RWPE1 (cell line): ENCODE measurements at regions not wholly inside any gene's neighbourhood (a gene's known extent, or its start where the extent isn't known, plus 50 kb on each side); places are given as distances from the start of the nearest gene placed in this dataset.

Source experiments
- CTCF ChIA-PET: fragments of 350-600 bp; sonication (Branson Sonifier 250); formaldehyde crosslinking; extraction: SDS; loops from one replicate; lab custom pipeline; 2021; lab: Yijun Ruan, JAX
- POLR2A ChIA-PET: fragments of 400-600 bp; formaldehyde crosslinking; extraction: SDS; loops from one replicate; lab custom pipeline; 2020; ENCODE audit warnings: antibody characterized with exemption; ENCODE audit not compliant: low non-redundant PET; lab: Yijun Ruan, JAX
- DNase-seq: peaks from one replicate; pipeline ENCODE4 v3.0.0; 2012; ENCODE audit warnings: low spot score
- H3K27ac ChIP-seq: fragments of 450-650 bp; 2 replicates; pipeline ENCODE4 v1.5.1; 2017
- TF ChIP-seq, protein P1 (sequence below): fragments of 450-650 bp; conservative IDR thresholded peaks from 2 replicates; pipeline ENCODE4 v1.5.1; 2017; ENCODE audit warnings: low read depth, mild to moderate bottlenecking

DNA sequence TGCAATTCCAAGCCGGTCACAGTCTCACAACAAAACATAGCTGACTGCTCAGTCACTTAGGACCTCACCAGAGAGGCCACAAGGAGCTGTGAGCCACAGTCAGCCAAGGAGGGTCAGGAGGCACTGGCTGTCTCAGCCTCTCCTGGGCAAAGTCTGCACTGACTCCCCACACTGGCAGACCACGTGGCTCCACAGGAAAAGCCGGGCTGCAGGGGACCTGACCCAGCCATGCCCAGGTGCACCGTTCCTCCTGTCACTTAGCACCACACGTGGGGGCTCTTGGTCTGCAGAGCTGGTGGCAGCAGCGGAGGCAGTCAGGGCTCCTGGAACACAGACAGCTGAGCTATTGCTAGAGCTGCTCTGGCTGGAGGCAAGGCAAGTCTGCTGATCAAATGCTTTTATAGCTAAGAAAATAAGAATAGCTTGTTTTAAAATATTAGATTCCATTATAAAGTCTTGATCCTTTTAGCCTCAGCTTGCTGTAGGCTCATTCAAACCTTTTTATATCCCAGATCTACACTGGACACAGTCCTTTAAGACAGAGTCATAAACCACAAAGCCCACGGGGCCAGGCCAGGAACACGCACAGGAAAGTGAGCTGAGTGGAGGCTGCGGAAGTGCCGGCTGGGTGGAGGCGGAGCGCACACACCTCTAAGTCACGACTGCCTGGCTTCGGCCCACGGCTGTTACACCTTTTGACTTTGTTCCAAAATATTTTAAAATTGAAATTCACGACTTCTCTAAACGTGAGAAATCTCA is 744.1 kb downstream of the UQCRFS1 start:
- peak overlapping the region; percentile 2; the same call in 1 of the 2 replicates for H3K27ac ChIP-seq
- no peak for DNase-seq
- TF ChIP-seq, protein P1, sequence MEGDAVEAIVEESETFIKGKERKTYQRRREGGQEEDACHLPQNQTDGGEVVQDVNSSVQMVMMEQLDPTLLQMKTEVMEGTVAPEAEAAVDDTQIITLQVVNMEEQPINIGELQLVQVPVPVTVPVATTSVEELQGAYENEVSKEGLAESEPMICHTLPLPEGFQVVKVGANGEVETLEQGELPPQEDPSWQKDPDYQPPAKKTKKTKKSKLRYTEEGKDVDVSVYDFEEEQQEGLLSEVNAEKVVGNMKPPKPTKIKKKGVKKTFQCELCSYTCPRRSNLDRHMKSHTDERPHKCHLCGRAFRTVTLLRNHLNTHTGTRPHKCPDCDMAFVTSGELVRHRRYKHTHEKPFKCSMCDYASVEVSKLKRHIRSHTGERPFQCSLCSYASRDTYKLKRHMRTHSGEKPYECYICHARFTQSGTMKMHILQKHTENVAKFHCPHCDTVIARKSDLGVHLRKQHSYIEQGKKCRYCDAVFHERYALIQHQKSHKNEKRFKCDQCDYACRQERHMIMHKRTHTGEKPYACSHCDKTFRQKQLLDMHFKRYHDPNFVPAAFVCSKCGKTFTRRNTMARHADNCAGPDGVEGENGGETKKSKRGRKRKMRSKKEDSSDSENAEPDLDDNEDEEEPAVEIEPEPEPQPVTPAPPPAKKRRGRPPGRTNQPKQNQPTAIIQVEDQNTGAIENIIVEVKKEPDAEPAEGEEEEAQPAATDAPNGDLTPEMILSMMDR = no peak
- ChIA-PET POLR2A (no interaction called here), CTCF (interaction anchor here (0.6 kb wide), 2 partner anchors 248 to 305 kb away, joined by 3 read pairs; no protein-coding TSS in a partner anchor)

DNA sequence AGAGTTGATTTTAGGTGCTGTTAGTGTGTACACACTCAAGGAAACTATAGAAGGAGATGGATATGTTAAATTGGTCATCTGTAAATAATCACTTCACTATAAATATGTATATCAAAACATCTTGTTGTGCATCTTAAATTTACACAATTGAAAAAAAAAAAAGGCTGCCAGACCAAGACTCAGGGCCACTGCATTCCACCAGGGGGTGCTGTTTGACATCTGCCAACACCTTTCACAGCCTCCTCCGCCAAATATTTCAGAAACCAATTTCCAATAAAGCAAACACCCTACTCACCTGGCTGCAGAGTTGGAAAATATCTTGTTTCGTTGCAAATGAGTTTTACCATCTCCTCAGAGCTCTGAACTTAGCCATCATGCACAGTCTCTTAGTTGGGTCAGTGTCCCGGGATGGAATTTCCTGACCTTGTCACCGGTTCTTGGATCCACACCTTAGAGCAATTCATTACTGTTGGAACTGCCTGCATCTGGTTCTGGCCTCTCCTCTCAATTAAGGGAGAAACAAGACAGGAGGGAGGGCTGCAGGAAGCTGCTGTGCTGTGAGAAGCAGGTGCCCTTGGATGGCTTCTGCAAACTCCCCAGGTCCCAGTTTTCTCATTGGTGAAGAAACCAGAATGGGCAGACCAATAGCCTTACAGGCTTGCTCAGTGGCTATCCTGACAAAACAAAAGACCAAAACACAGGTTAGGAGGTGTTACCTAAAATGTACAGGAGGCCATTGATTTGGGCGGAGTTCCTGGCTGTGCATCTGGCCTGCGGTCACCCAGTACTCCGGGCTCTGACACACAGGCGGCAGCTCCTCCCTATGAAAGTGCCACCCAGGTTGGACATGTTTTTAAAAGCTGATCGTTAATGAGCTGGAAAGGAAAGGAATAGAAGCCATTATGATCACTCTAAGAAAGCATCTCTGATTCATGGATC is 746.6 kb downstream of the UQCRFS1 start:
- POLR2A ChIA-PET = no interaction called here
- DNase-seq = no peak
- CTCF ChIA-PET = interaction anchor here (0.5 to 0.7 kb wide), 4 partner anchors 476 to 1035 kb away, joined by 3 to 5 read pairs (median 4); no protein-coding TSS in a partner anchor
- no peak overlapping the region for H3K27ac ChIP-seq
- TF ChIP-seq, protein P1 = peak; percentile 33

DNA sequence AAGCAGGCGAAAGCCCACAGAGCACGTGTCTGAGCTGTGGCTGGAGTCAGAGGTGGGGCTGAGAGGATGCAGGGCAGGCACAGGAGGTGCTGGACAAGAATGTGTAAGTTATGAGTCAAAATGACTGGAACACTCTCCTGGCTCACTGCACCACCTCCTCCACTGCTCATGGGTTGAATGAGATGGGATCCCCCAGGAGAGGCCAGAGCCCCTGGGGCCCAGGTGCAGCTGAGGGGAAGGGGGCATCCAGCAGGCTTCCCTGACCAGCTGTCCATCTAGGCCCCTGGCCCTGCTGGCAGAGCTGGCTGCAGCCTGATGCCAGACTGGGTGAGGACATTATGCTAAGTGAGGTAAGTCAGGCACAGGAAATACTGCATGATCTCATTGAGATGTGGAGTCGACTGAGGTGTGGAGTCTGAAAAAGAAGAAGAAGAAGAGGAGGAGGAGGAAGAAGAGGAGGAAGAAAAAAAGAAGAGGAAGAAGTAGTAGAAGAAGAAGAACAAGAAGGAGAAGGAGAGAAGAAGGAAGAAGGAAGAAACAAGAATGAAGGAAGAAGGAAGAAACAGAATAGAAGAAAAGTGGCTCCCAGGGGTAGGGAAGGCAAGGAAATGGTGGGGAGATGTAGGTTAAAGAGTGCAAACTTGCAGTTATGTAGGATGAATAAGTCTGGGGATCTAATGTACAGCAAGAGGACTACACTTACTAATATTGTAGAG is 747.4 kb downstream of the UQCRFS1 start:
- POLR2A ChIA-PET = no interaction called here
- CTCF ChIA-PET = interaction anchor here (0.7 kb wide), 1 partner anchor 241 kb away, joined by 9 read pairs; no protein-coding TSS in a partner anchor
- no peak for DNase-seq
- TF ChIP-seq, protein P1 = no peak
- H3K27ac ChIP-seq = peak overlapping the region; percentile 23; the same call in 1 of the 2 replicates

DNA sequence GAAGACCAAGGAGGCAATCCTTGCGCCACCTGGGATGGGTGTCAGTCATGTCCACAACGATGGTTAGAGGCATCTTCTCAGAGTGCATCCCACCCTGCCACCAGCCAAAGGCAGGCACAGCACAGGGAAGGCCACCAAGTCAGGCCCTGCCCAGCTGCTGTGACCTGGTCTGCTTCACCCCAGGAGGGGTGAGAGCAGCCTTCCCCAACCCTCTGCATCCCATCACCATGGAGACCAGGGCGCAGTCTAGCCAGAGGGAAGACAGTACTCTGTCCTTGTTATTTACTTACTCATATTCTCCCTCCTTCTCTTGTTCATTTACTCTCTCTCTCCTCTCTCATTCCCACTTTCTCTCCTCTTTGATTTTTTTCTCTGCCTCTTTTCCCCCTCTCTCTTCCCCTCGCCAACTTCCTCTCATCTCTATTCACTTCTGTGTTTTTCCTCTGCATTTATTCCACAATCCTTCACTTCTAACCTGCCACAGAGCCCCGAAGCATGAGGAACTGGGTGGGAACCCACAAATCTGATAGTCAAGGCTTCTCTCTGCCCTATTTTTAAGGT is 749.4 kb downstream of the UQCRFS1 start:
- DNase-seq = no peak
- ChIA-PET CTCF (interaction anchor here (1.0 kb wide), 1 partner anchor 247 kb away, joined by 5 read pairs; no protein-coding TSS in a partner anchor), POLR2A (no interaction called here)
- TF ChIP-seq, protein P1 = no peak
- H3K27ac ChIP-seq = no peak overlapping the region

DNA sequence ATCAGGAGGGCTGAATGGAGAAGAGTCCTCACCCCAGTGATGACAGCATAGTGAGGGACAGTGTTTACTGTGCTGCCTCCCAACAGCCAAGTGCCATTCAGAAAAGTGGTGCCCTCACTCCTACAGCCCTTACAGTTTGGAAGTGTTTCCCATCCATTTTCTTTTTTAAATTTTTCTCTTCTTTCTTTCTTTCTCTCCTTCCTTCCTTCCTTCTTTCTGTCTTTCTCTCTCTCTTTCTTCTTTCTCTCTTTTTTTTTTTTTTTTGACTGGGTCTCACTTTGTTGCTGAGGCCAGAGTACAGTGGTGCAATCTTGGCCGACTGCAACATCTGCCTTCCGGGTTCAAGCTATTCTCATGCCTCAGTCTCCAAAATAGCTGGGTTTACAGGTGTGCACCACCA is 755.3 kb downstream of the UQCRFS1 start:
- no peak overlapping the region for H3K27ac ChIP-seq
- TF ChIP-seq, protein P1 = no peak
- no peak for DNase-seq
- POLR2A ChIA-PET = no interaction called here
- CTCF ChIA-PET = no interaction called here
